T follicular helper cell (primary cell): ENCODE measurements at regions not wholly inside any gene's neighbourhood (a gene's known extent, or its start where the extent isn't known, plus 50 kb on each side); places are given as distances from the start of the nearest gene placed in this dataset.
"Not testable (repeated sequence)": the region's sequence is repeated elsewhere in the genome, so short reads cannot be mapped to it uniquely, and the experiment has no call there.

ENCODE experiments used
- DNase-seq: peaks from one replicate; pipeline ENCODE4 v3.0.0-alpha.2; 2020; ENCODE audit warnings: low read depth

- no peak for DNase-seq
Measured at GRCh38 chr10:28130267-28130666, 131.4 kb upstream of the ODAD2 start.

- DNase-seq: no peak
Measured at GRCh38 chr10:28127881-28128280, 129.0 kb upstream of the ODAD2 start.

GRCh38 chr10:28125701-28126100, 126.8 kb upstream of the ODAD2 start:
- DNase-seq: no peak

GRCh38 chr10:28120795-28121194, 121.9 kb upstream of the ODAD2 start:
- no peak for DNase-seq

- no peak for DNase-seq
Measured at GRCh38 chr10:28120043-28120749, 121.3 kb upstream of the ODAD2 start.

GRCh38 chr10:28118985-28119628, 120.2 kb upstream of the ODAD2 start:
- DNase-seq: no peak

- no peak for DNase-seq
Measured at GRCh38 chr10:28113202-28113601, 114.3 kb upstream of the ODAD2 start.

- no peak for DNase-seq
Measured at GRCh38 chr10:28111712-28112111, 112.8 kb upstream of the ODAD2 start.

GRCh38 chr10:28105561-28105960, 106.7 kb upstream of the ODAD2 start:
- no peak for DNase-seq

- no peak for DNase-seq
Measured at GRCh38 chr10:28097633-28098032, 98.8 kb upstream of the ODAD2 start.

GRCh38 chr10:28095791-28096378, 97.0 kb upstream of the ODAD2 start:
- no peak for DNase-seq

GRCh38 chr10:28094121-28094520, 95.2 kb upstream of the ODAD2 start:
- DNase-seq: no peak

- no peak for DNase-seq
Measured at GRCh38 chr10:28091913-28092312, 93.0 kb upstream of the ODAD2 start.

- no peak for DNase-seq
Measured at GRCh38 chr10:28090506-28090905, 91.6 kb upstream of the ODAD2 start.

- no peak for DNase-seq
Measured at GRCh38 chr10:28089467-28089866, 90.6 kb upstream of the ODAD2 start.

GRCh38 chr10:28087661-28088351, 88.9 kb upstream of the ODAD2 start:
- no peak for DNase-seq

- DNase-seq: not testable (repeated sequence)
Measured at GRCh38 chr10:28085760-28086159, 86.9 kb upstream of the ODAD2 start.

GRCh38 chr10:28082885-28083284, 84.0 kb upstream of the ODAD2 start:
- DNase-seq: no peak

- no peak for DNase-seq
Measured at GRCh38 chr10:28082316-28082715, 83.4 kb upstream of the ODAD2 start.

GRCh38 chr10:28077889-28078288, 79.0 kb upstream of the ODAD2 start:
- DNase-seq: no peak

GRCh38 chr10:28075424-28075823, 76.5 kb upstream of the ODAD2 start:
- DNase-seq: no peak

GRCh38 chr10:28072573-28072972, 73.7 kb upstream of the ODAD2 start:
- DNase-seq: no peak
